GM12878 (cell line): ENCODE measurements at regions not wholly inside any gene's neighbourhood (a gene's known extent, or its start where the extent isn't known, plus 50 kb on each side); places are given as distances from the start of the nearest gene placed in this dataset.

Experiments used
- CEBPB ChIP-seq, 2 experiments: fragments of 150-350 bp in 1 of 2; IDR thresholded peaks; 2 replicates each; pipeline ENCODE4 v1.6.1; 2012 to 2014; ENCODE audit warnings: low read depth in 2 of 2, low read length in 2 of 2, borderline replicate concordance in 1 of 2, inconsistent platforms in 1 of 2
- CREB1 ChIP-seq: IDR thresholded peaks from 2 replicates; pipeline ENCODE4 v1.6.1; 2012; ENCODE audit warnings: low read depth, mild to moderate bottlenecking, inconsistent platforms
- DPF2 ChIP-seq: fragments of 450-650 bp; IDR thresholded peaks from 2 replicates; pipeline ENCODE4 v1.6.1; 2017; ENCODE audit warnings: mild to moderate bottlenecking
- EZH2 ChIP-seq: IDR thresholded peaks from 2 replicates; pipeline ENCODE4 v1.6.1; 2012; ENCODE audit warnings: low read depth, mild to moderate bottlenecking, control low read depth, inconsistent platforms, low read length, borderline replicate concordance; ENCODE audit not compliant: control insufficient read depth
- FOXM1 ChIP-seq: IDR thresholded peaks from 2 replicates; pipeline ENCODE4 v1.6.1; 2012; ENCODE audit warnings: low read depth, mild to moderate bottlenecking, inconsistent platforms, low read length, moderate library complexity
- SIN3A ChIP-seq: IDR thresholded peaks from 2 replicates; pipeline ENCODE4 v1.6.1; 2012; ENCODE audit warnings: low read depth, low read length, improper control_type of control experiment
- SP1 ChIP-seq: IDR thresholded peaks from one replicate; pipeline ENCODE4 v1.6.1; 2011; ENCODE audit warnings: low read depth, low read length
- TBL1XR1 ChIP-seq: IDR thresholded peaks from 2 replicates; pipeline ENCODE4 v1.6.1; 2012; ENCODE audit warnings: low read depth, low read length, improper control_type of control experiment

GRCh38 chr14:41960281-41960680 is 353.6 kb downstream of the LRFN5 start:
- TF ChIP-seq FOXM1 = no peak
- TF ChIP-seq CREB1 = no peak
- no peak for TF ChIP-seq DPF2
- TF ChIP-seq SP1 = no peak
- no peak for TF ChIP-seq TBL1XR1
- TF ChIP-seq SIN3A = no peak
- no peak for TF ChIP-seq CEBPB (IDR thresholded peaks at IDR 0.05; ENCODE audit: borderline replicate concordance in 1 of 2, low read depth in 2 of 2, low read length in 2 of 2)
- TF ChIP-seq EZH2 = no peak
